K562 (cell line): ENCODE measurements at regions not wholly inside any gene's neighbourhood (a gene's known extent, or its start where the extent isn't known, plus 50 kb on each side); places are given as distances from the start of the nearest gene placed in this dataset.

Experiments used
- BACH1 ChIP-seq: fragments of 200-800 bp; sonication (Bioruptor generic); IDR thresholded peaks from 2 replicates; pipeline ENCODE4 v1.6.1; 2016; ENCODE audit warnings: missing genetic modification characterization, missing compliant biosample characterization
- JUND ChIP-seq, 2 experiments: IDR thresholded peaks; 2 replicates in 1 of 2; 3 replicates in 1 of 2; pipeline ENCODE4 v1.6.1; 2011; ENCODE audit warnings: borderline replicate concordance in 2 of 2, low read depth in 2 of 2, low read length in 2 of 2, improper control_type of control experiment in 1 of 2, missing biosample characterization in 1 of 2, missing genetic modification characterization in 1 of 2, missing genetic modification reagents in 1 of 2
- KLF13 ChIP-seq: fragments of 450-650 bp; IDR thresholded peaks from 2 replicates; pipeline ENCODE4 v1.6.1; 2016; ENCODE audit warnings: missing genetic modification characterization, low read depth, mild to moderate bottlenecking, missing compliant biosample characterization, moderate library complexity, borderline replicate concordance
- RBFOX2 ChIP-seq: fragments of 200-400 bp; formaldehyde crosslinking; IDR thresholded peaks from 2 replicates; pipeline ENCODE4 v1.6.1; 2017; ENCODE audit warnings: low read depth, mild to moderate bottlenecking, low read length, moderate library complexity
- TAF1 ChIP-seq: IDR thresholded peaks from 2 replicates; pipeline ENCODE4 v1.6.1; 2011; ENCODE audit warnings: mild to moderate bottlenecking, low read length, moderate library complexity; ENCODE audit not compliant: insufficient read depth, control insufficient read depth, severe bottlenecking; ENCODE audit errors: extremely low read depth
- ZNF407 ChIP-seq: fragments of 450-650 bp; IDR thresholded peaks from 2 replicates; pipeline ENCODE4 v1.6.1; 2016; ENCODE audit warnings: low read depth
- ZNF583 ChIP-seq: fragments of 250-450 bp; sonication (Bioruptor Pico); IDR thresholded peaks from 2 replicates; pipeline ENCODE4 v1.4.0; 2020
- ZNF695 ChIP-seq: fragments of 450-650 bp; formaldehyde crosslinking; IDR thresholded peaks from 2 replicates; pipeline ENCODE4 v1.4.0; 2020; ENCODE audit warnings: mild to moderate bottlenecking, moderate library complexity
- TF ChIP-seq, protein P1 (sequence below): fragments of 200-800 bp; sonication (Bioruptor generic); IDR thresholded peaks from 2 replicates; pipeline ENCODE4 v1.6.1; 2017; ENCODE audit warnings: missing genetic modification characterization, missing compliant biosample characterization
- TF ChIP-seq, protein P2 (sequence below): sonication (generic); formaldehyde crosslinking; IDR thresholded peaks from 2 replicates; pipeline ENCODE4 v1.8.0; 2022; ENCODE audit warnings: mild to moderate bottlenecking, missing genetic modification reagents

- TF ChIP-seq ZNF407 = no peak
- no peak for TF ChIP-seq JUND (IDR thresholded peaks at IDR 0.05; ENCODE audit: borderline replicate concordance, low read depth, low read length)
- no peak for TF ChIP-seq JUND (tag; IDR thresholded peaks at IDR 0.05; ENCODE audit: borderline replicate concordance, low read depth, low read length)
- TF ChIP-seq KLF13 (tag) = no peak
- TF ChIP-seq RBFOX2 = peak; percentile 37
- TF ChIP-seq, protein P1, sequence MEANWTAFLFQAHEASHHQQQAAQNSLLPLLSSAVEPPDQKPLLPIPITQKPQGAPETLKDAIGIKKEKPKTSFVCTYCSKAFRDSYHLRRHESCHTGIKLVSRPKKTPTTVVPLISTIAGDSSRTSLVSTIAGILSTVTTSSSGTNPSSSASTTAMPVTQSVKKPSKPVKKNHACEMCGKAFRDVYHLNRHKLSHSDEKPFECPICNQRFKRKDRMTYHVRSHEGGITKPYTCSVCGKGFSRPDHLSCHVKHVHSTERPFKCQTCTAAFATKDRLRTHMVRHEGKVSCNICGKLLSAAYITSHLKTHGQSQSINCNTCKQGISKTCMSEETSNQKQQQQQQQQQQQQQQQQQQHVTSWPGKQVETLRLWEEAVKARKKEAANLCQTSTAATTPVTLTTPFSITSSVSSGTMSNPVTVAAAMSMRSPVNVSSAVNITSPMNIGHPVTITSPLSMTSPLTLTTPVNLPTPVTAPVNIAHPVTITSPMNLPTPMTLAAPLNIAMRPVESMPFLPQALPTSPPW (CRISPR knock-in tag) = no peak
- TF ChIP-seq ZNF583 (CRISPR knock-in tag) = no peak
- TF ChIP-seq, protein P2, sequence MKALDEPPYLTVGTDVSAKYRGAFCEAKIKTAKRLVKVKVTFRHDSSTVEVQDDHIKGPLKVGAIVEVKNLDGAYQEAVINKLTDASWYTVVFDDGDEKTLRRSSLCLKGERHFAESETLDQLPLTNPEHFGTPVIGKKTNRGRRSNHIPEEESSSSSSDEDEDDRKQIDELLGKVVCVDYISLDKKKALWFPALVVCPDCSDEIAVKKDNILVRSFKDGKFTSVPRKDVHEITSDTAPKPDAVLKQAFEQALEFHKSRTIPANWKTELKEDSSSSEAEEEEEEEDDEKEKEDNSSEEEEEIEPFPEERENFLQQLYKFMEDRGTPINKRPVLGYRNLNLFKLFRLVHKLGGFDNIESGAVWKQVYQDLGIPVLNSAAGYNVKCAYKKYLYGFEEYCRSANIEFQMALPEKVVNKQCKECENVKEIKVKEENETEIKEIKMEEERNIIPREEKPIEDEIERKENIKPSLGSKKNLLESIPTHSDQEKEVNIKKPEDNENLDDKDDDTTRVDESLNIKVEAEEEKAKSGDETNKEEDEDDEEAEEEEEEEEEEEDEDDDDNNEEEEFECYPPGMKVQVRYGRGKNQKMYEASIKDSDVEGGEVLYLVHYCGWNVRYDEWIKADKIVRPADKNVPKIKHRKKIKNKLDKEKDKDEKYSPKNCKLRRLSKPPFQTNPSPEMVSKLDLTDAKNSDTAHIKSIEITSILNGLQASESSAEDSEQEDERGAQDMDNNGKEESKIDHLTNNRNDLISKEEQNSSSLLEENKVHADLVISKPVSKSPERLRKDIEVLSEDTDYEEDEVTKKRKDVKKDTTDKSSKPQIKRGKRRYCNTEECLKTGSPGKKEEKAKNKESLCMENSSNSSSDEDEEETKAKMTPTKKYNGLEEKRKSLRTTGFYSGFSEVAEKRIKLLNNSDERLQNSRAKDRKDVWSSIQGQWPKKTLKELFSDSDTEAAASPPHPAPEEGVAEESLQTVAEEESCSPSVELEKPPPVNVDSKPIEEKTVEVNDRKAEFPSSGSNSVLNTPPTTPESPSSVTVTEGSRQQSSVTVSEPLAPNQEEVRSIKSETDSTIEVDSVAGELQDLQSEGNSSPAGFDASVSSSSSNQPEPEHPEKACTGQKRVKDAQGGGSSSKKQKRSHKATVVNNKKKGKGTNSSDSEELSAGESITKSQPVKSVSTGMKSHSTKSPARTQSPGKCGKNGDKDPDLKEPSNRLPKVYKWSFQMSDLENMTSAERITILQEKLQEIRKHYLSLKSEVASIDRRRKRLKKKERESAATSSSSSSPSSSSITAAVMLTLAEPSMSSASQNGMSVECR = no peak
- TF ChIP-seq ZNF695 = no peak
- peak; percentile 38 for TF ChIP-seq TAF1
- no peak for TF ChIP-seq BACH1 (tag)
Measured at GRCh38 chr4:65241257-65241997, 428.9 kb downstream of the EPHA5 start (continued).
